ENCODE measurements at regions not wholly inside any gene's neighbourhood (a gene's known extent, or its start where the extent isn't known, plus 50 kb on each side); places are given as distances from the start of the nearest gene placed in this dataset.

DNA sequence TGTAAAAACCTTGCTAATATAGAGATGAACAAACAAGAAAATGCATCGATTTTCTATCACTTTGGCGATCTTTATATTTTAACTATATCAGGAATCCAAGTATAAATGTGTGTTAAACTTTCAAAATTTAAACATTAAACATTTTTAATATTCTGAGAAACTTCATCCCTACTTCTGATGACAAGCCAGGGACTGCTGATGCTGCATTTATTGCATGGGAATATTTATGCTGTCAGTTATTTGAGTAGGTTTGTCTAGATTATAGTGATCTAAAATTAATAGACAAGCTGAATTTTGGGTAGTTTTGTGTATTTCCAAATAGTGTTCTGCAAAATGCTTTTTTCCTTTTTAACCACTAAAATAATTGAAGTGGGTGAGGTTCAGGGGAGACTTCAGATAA, 175.3 kb downstream of the LEPR start:
- Histone ChIP-seq H3K36me3 (ENCODE audit: control insufficient read depth in 4 of 4, insufficient read depth in 3 of 4, low read depth in 1 of 4, low read length in 3 of 4) (peaks cover 0 to 5% (median 0%) of the 10 kb centered on the region in 4 donors), H3K9me3 (ENCODE audit: control insufficient read depth in 4 of 4, low read length in 3 of 4) (no peaks in the 10 kb centered on the region), H3K4me1 (ENCODE audit: control insufficient read depth in 4 of 4, insufficient read depth in 4 of 4, low read length in 3 of 4) (peaks cover 0 to 8% (median 5%) of the 10 kb centered on the region in 4 donors), H3K4me3 (ENCODE audit: low read depth in 1 of 3, low read length in 3 of 3) (no peak overlapping the region), H3K27me3 (ENCODE audit: control insufficient read depth in 4 of 4, insufficient read depth in 4 of 4, low read length in 3 of 4) (no peaks in the 10 kb centered on the region), H3K27ac (ENCODE audit: low read depth in 1 of 2, low read length in 2 of 2) (no peak overlapping the region), H3K9ac (ENCODE audit: low read depth in 1 of 2, low read length in 2 of 2) (no peak overlapping the region)
- no peak for TF ChIP-seq NR2F2 (IDR thresholded peaks at IDR 0.05)
- TF ChIP-seq RAD21 (IDR thresholded peaks at IDR 0.05): no peak
- 97% methylated on average over 2 of the region's 2 CpGs for WGBS
- no peak for DNase-seq (ENCODE audit: low spot score)

DNA sequence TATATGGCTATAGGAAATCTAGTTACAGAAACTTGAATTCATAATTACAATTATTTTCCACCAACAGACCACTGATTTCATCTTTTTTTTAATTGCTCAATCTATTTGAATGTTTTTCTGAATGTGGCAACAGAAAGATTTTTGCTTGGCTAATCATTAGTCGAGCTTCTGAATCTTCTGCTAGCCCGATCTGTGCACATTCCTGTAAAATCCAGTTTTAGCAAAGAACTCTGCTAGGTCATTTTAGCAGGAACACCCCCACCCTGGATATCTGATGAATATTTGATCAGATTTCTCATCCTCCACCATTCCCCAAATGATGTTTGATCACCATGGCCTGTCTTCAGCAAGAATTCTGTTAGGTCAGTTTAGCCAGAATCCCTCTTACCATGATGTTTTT, 176.3 kb downstream of the LEPR start:
- Histone ChIP-seq H3K4me1 (ENCODE audit: control insufficient read depth in 4 of 4, insufficient read depth in 4 of 4, low read length in 3 of 4) (peaks cover 0 to 8% (median 5%) of the 10 kb centered on the region in 4 donors), H3K27ac (ENCODE audit: low read depth in 1 of 2, low read length in 2 of 2) (no peak overlapping the region), H3K36me3 (ENCODE audit: control insufficient read depth in 4 of 4, insufficient read depth in 3 of 4, low read depth in 1 of 4, low read length in 3 of 4) (peaks cover 0 to 8% (median under 1%) of the 10 kb centered on the region in 4 donors), H3K27me3 (ENCODE audit: control insufficient read depth in 4 of 4, insufficient read depth in 4 of 4, low read length in 3 of 4) (no peaks in the 10 kb centered on the region), H3K9ac (ENCODE audit: low read depth in 1 of 2, low read length in 2 of 2) (no peak overlapping the region), H3K9me3 (ENCODE audit: control insufficient read depth in 4 of 4, low read length in 3 of 4) (no peaks in the 10 kb centered on the region), H3K4me3 (ENCODE audit: low read depth in 1 of 3, low read length in 3 of 3) (no peak overlapping the region)
- DNase-seq (ENCODE audit: low spot score): no peak
- TF ChIP-seq EGR1 (IDR thresholded peaks at IDR 0.05; ENCODE audit: low read depth in 2 of 2): peak in 1 of 2 donors; percentile 13
- peak in 1 of 2 donors; percentile 16 for TF ChIP-seq RAD21 (IDR thresholded peaks at IDR 0.05)
- peak in 1 of 2 donors; percentile 7 for TF ChIP-seq HNF4A (conservative IDR thresholded peaks at IDR 0.05)
- peak in 1 of 2 donors; percentile 18 for TF ChIP-seq RXRA (IDR thresholded peaks at IDR 0.05)
- TF ChIP-seq, protein P1, sequence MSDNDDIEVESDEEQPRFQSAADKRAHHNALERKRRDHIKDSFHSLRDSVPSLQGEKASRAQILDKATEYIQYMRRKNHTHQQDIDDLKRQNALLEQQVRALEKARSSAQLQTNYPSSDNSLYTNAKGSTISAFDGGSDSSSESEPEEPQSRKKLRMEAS (IDR thresholded peaks at IDR 0.05): no peak
- no peak for TF ChIP-seq TAF1 (conservative IDR thresholded peaks at IDR 0.05)
- no peak for TF ChIP-seq SP1 (IDR thresholded peaks at IDR 0.05)
- no peak for TF ChIP-seq GABPA (IDR thresholded peaks at IDR 0.05 in 1 of 2, conservative IDR thresholded peaks at IDR 0.05 in 1 of 2)
- TF ChIP-seq YY1 (IDR thresholded peaks at IDR 0.05): peak; percentile 14
- WGBS: 33% methylated on average over 2 of the region's 2 CpGs

DNA sequence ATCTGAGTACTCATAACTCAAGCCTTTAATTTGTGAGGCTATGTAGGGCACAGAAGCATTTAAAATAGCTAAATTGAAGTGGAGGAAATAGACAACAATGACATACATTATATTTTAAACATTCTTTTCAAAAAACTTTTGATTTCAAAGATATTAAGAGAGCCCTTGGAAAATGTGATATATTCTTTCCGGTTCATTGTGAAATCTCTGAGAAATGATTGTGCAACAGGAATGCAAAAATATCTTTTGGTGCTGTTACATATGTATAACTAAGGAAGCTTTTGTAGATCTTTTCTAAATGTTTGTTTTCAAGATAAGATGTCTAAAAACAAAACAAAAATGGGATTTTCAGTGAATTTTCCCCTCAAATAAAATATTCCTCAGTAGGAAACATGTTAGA, 185.2 kb downstream of the LEPR start:
- Histone ChIP-seq H3K27ac (ENCODE audit: low read depth in 1 of 2, low read length in 2 of 2) (no peak overlapping the region), H3K9me3 (ENCODE audit: control insufficient read depth in 4 of 4, low read length in 3 of 4) (no peaks in the 10 kb centered on the region), H3K4me3 (ENCODE audit: low read depth in 1 of 3, low read length in 3 of 3) (no peak overlapping the region), H3K4me1 (ENCODE audit: control insufficient read depth in 4 of 4, insufficient read depth in 4 of 4, low read length in 3 of 4) (no peaks in the 10 kb centered on the region), H3K27me3 (ENCODE audit: control insufficient read depth in 4 of 4, insufficient read depth in 4 of 4, low read length in 3 of 4) (no peaks in the 10 kb centered on the region), H3K36me3 (ENCODE audit: control insufficient read depth in 4 of 4, insufficient read depth in 3 of 4, low read depth in 1 of 4, low read length in 3 of 4) (peaks cover 0 to 16% (median 2%) of the 10 kb centered on the region in 4 donors), H3K9ac (ENCODE audit: low read depth in 1 of 2, low read length in 2 of 2) (no peak overlapping the region)
- 84% methylated on average over 1 of the region's 1 CpG for WGBS
- no peak for DNase-seq (ENCODE audit: low spot score)
- TF ChIP-seq YY1 (IDR thresholded peaks at IDR 0.05) (no peak), SP1 (IDR thresholded peaks at IDR 0.05) (no peak), FOXA2 (IDR thresholded peaks at IDR 0.05) (no peak), GABPA (IDR thresholded peaks at IDR 0.05 in 1 of 2, conservative IDR thresholded peaks at IDR 0.05 in 1 of 2) (no peak), HNF4A (conservative IDR thresholded peaks at IDR 0.05) (no peak), NR2F2 (IDR thresholded peaks at IDR 0.05) (no peak), EGR1 (IDR thresholded peaks at IDR 0.05; ENCODE audit: low read depth in 2 of 2) (no peak), RXRA (IDR thresholded peaks at IDR 0.05) (no peak), FOXA1 (IDR thresholded peaks at IDR 0.05) (no peak)
- TF ChIP-seq, protein P2, sequence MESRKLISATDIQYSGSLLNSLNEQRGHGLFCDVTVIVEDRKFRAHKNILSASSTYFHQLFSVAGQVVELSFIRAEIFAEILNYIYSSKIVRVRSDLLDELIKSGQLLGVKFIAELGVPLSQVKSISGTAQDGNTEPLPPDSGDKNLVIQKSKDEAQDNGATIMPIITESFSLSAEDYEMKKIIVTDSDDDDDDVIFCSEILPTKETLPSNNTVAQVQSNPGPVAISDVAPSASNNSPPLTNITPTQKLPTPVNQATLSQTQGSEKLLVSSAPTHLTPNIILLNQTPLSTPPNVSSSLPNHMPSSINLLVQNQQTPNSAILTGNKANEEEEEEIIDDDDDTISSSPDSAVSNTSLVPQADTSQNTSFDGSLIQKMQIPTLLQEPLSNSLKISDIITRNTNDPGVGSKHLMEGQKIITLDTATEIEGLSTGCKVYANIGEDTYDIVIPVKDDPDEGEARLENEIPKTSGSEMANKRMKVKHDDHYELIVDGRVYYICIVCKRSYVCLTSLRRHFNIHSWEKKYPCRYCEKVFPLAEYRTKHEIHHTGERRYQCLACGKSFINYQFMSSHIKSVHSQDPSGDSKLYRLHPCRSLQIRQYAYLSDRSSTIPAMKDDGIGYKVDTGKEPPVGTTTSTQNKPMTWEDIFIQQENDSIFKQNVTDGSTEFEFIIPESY (IDR thresholded peaks at IDR 0.05): no peak
- TF ChIP-seq, protein P3, sequence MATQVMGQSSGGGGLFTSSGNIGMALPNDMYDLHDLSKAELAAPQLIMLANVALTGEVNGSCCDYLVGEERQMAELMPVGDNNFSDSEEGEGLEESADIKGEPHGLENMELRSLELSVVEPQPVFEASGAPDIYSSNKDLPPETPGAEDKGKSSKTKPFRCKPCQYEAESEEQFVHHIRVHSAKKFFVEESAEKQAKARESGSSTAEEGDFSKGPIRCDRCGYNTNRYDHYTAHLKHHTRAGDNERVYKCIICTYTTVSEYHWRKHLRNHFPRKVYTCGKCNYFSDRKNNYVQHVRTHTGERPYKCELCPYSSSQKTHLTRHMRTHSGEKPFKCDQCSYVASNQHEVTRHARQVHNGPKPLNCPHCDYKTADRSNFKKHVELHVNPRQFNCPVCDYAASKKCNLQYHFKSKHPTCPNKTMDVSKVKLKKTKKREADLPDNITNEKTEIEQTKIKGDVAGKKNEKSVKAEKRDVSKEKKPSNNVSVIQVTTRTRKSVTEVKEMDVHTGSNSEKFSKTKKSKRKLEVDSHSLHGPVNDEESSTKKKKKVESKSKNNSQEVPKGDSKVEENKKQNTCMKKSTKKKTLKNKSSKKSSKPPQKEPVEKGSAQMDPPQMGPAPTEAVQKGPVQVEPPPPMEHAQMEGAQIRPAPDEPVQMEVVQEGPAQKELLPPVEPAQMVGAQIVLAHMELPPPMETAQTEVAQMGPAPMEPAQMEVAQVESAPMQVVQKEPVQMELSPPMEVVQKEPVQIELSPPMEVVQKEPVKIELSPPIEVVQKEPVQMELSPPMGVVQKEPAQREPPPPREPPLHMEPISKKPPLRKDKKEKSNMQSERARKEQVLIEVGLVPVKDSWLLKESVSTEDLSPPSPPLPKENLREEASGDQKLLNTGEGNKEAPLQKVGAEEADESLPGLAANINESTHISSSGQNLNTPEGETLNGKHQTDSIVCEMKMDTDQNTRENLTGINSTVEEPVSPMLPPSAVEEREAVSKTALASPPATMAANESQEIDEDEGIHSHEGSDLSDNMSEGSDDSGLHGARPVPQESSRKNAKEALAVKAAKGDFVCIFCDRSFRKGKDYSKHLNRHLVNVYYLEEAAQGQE (IDR thresholded peaks at IDR 0.05): no peak
- TF ChIP-seq, protein P4, sequence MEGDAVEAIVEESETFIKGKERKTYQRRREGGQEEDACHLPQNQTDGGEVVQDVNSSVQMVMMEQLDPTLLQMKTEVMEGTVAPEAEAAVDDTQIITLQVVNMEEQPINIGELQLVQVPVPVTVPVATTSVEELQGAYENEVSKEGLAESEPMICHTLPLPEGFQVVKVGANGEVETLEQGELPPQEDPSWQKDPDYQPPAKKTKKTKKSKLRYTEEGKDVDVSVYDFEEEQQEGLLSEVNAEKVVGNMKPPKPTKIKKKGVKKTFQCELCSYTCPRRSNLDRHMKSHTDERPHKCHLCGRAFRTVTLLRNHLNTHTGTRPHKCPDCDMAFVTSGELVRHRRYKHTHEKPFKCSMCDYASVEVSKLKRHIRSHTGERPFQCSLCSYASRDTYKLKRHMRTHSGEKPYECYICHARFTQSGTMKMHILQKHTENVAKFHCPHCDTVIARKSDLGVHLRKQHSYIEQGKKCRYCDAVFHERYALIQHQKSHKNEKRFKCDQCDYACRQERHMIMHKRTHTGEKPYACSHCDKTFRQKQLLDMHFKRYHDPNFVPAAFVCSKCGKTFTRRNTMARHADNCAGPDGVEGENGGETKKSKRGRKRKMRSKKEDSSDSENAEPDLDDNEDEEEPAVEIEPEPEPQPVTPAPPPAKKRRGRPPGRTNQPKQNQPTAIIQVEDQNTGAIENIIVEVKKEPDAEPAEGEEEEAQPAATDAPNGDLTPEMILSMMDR (IDR thresholded peaks at IDR 0.05; ENCODE audit: low read depth, low read length, missing input control): no peak
